GM23338 (cell line): ENCODE measurements at regions not wholly inside any gene's neighbourhood (a gene's known extent, or its start where the extent isn't known, plus 50 kb on each side); places are given as distances from the start of the nearest gene placed in this dataset.

Experiments
- ATAC-seq: fragments of 200-7000 bp; cut with Tn5 transposase; 3 replicates; pipeline ENCODE4 v1.9.1; 2020
- DNase-seq: peaks from one replicate; pipeline ENCODE4 v3.0.0-alpha.2; 2015; ENCODE audit warnings: low spot score
- H2AFZ ChIP-seq: fragments of 200-600 bp; sonication (generic); 2 replicates; pipeline ENCODE4 v1.8.0; 2016; ENCODE audit warnings: antibody characterized with exemption, mild to moderate bottlenecking, moderate library complexity
- H3F3A ChIP-seq: fragments of 200-600 bp; sonication (generic); replicated peaks from 2 replicates; pipeline ENCODE4 v1.8.0; 2017; ENCODE audit warnings: antibody characterized with exemption, mixed run types, low read depth
- H3K27ac ChIP-seq: fragments of 200-600 bp; sonication (generic); 2 replicates; pipeline ENCODE4 v1.6.1; 2016; ENCODE audit warnings: low read depth
- H3K27me3 ChIP-seq: fragments of 200-600 bp; sonication (generic); 2 replicates; pipeline ENCODE4 v1.8.0; 2016; ENCODE audit warnings: mild to moderate bottlenecking, mixed run types, moderate library complexity; ENCODE audit not compliant: insufficient read depth
- H3K36me3 ChIP-seq: fragments of 200-600 bp; sonication (generic); 2 replicates; pipeline ENCODE4 v1.8.0; 2016; ENCODE audit warnings: mild to moderate bottlenecking; ENCODE audit not compliant: insufficient read depth
- H3K4me1 ChIP-seq: fragments of 200-600 bp; sonication (generic); 2 replicates; pipeline ENCODE4 v1.8.0; 2016; ENCODE audit warnings: mild to moderate bottlenecking, moderate library complexity; ENCODE audit not compliant: insufficient read depth
- H3K4me2 ChIP-seq: fragments of 200-600 bp; sonication (generic); 2 replicates; pipeline ENCODE4 v1.7.1; 2017; ENCODE audit warnings: mixed run types
- H3K4me3 ChIP-seq: fragments of 200-600 bp; sonication (generic); 2 replicates; pipeline ENCODE4 v1.6.1; 2016; ENCODE audit warnings: mixed run types
- H3K79me2 ChIP-seq: fragments of 200-600 bp; sonication (generic); replicated peaks from 2 replicates; pipeline ENCODE4 v1.8.0; 2017; ENCODE audit warnings: mild to moderate bottlenecking; ENCODE audit not compliant: insufficient read depth
- H3K9me2 ChIP-seq: fragments of 200-600 bp; sonication (generic); 2 replicates; pipeline ENCODE4 v1.8.0; 2017; ENCODE audit not compliant: insufficient read depth
- H4K20me1 ChIP-seq: fragments of 200-600 bp; sonication (generic); replicated peaks from 2 replicates; pipeline ENCODE4 v1.8.0; 2017; ENCODE audit warnings: mild to moderate bottlenecking; ENCODE audit not compliant: insufficient read depth
- H3K27ac Mint-ChIP-seq: 2 replicates; pipeline ENCODE4 v1.8.0; 2020; ENCODE audit warnings: inconsistent platforms, mild to moderate bottlenecking, moderate library complexity, mixed read lengths
- H3K27me3 Mint-ChIP-seq: 3 replicates; pipeline ENCODE4 v1.8.0; 2022; ENCODE audit warnings: low read depth, mild to moderate bottlenecking, moderate library complexity, mixed read lengths, inconsistent platforms; ENCODE audit not compliant: insufficient read depth, poor library complexity
- H3K36me3 Mint-ChIP-seq: 3 replicates; pipeline ENCODE4 v1.8.0; 2021; ENCODE audit warnings: low read depth, mild to moderate bottlenecking, inconsistent platforms, moderate library complexity, mixed read lengths
- H3K4me1 Mint-ChIP-seq: 3 replicates; pipeline ENCODE4 v1.8.0; 2020; ENCODE audit warnings: mild to moderate bottlenecking, inconsistent platforms, mixed read lengths
- H3K4me3 Mint-ChIP-seq: 3 replicates; pipeline ENCODE4 v1.8.0; 2021; ENCODE audit warnings: moderate library complexity, mild to moderate bottlenecking, inconsistent platforms, mixed read lengths
- H3K9me3 Mint-ChIP-seq: 3 replicates; pipeline ENCODE4 v1.8.0; 2020; ENCODE audit warnings: moderate library complexity, mild to moderate bottlenecking, inconsistent platforms, mixed read lengths
- ETS1 ChIP-seq: IDR thresholded peaks from 2 replicates; pipeline ENCODE4 v1.6.1; 2016; ENCODE audit warnings: antibody characterized with exemption
- EZH2 ChIP-seq: fragments of 200-600 bp; sonication (generic); IDR thresholded peaks from one replicate; pipeline ENCODE4 v1.8.0; 2017; ENCODE audit warnings: antibody characterized with exemption, mild to moderate bottlenecking, low read depth; ENCODE audit not compliant: unreplicated experiment
- EZH2phosphoT487 ChIP-seq: fragments of 200-600 bp; sonication (generic); IDR thresholded peaks from one replicate; pipeline ENCODE4 v1.8.1; 2018; ENCODE audit warnings: antibody characterized with exemption; ENCODE audit not compliant: unreplicated experiment
- JUNB ChIP-seq: IDR thresholded peaks from one replicate; pipeline ENCODE4 v1.6.1; 2016; ENCODE audit warnings: antibody characterized with exemption; ENCODE audit not compliant: unreplicated experiment
- NANOG ChIP-seq: IDR thresholded peaks from 2 replicates; pipeline ENCODE4 v1.6.1; 2016; ENCODE audit warnings: antibody characterized with exemption, borderline replicate concordance
- POLR2AphosphoS5 ChIP-seq: IDR thresholded peaks from 2 replicates; pipeline ENCODE4 v1.6.1; 2016; ENCODE audit warnings: antibody characterized with exemption, low read depth
- STAT1 ChIP-seq: IDR thresholded peaks from one replicate; pipeline ENCODE4 v1.6.1; 2016; ENCODE audit warnings: antibody characterized with exemption; ENCODE audit not compliant: unreplicated experiment
- ZNF114 ChIP-seq: fragments of 250-450 bp; sonication (Bioruptor Pico); IDR thresholded peaks from 2 replicates; pipeline ENCODE4 v1.5.0; 2020; ENCODE audit warnings: mild to moderate bottlenecking, moderate library complexity
- ZNF331 ChIP-seq: fragments of 250-450 bp; sonication (Bioruptor Pico); IDR thresholded peaks from 2 replicates; pipeline ENCODE4 v1.5.0; 2020; ENCODE audit warnings: low read depth, mild to moderate bottlenecking, moderate library complexity
- TF ChIP-seq, protein P1 (sequence below), 2 experiments: fragments of 200-600 bp in 1 of 2; sonication (generic) in 1 of 2; conservative IDR thresholded peaks; 2 replicates each; pipeline versions ENCODE4 v1.5.1 to v1.6.1; 2016 to 2017; ENCODE audit warnings: antibody characterized with exemption in 2 of 2, low read depth in 2 of 2, mild to moderate bottlenecking in 2 of 2, moderate library complexity in 1 of 2
- TF ChIP-seq, protein P2 (sequence below): IDR thresholded peaks from one replicate; pipeline ENCODE4 v1.6.1; 2018; ENCODE audit warnings: antibody characterized with exemption; ENCODE audit not compliant: unreplicated experiment
- TF ChIP-seq, protein P3 (sequence below): fragments of 250-450 bp; sonication (Bioruptor Pico); IDR thresholded peaks from 2 replicates; pipeline ENCODE4 v1.5.0; 2020; ENCODE audit warnings: mild to moderate bottlenecking, moderate library complexity

DNA sequence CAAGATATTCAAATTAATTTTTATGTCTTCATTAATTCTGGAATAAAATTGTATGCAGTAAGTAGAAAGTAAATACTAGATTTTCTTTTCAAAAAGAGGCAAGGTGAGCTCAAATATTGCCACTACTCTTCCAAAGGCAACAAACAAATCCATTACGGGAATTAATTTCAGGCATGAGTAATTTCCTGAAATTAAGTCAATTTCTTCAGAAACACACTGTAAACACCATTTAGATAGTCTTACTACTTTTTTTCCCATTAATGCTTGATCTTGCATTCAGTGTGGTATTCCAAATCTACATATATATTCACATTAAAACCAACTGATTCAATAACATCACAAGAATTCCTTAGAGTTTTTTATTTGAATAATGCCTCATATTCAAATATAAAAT lies 1274.0 kb upstream of the CRIM1 start (continued):
- TF ChIP-seq, protein P1, sequence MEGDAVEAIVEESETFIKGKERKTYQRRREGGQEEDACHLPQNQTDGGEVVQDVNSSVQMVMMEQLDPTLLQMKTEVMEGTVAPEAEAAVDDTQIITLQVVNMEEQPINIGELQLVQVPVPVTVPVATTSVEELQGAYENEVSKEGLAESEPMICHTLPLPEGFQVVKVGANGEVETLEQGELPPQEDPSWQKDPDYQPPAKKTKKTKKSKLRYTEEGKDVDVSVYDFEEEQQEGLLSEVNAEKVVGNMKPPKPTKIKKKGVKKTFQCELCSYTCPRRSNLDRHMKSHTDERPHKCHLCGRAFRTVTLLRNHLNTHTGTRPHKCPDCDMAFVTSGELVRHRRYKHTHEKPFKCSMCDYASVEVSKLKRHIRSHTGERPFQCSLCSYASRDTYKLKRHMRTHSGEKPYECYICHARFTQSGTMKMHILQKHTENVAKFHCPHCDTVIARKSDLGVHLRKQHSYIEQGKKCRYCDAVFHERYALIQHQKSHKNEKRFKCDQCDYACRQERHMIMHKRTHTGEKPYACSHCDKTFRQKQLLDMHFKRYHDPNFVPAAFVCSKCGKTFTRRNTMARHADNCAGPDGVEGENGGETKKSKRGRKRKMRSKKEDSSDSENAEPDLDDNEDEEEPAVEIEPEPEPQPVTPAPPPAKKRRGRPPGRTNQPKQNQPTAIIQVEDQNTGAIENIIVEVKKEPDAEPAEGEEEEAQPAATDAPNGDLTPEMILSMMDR (conservative IDR thresholded peaks at IDR 0.05; ENCODE audit: low read depth in 2 of 2), result no peak

- no peaks in the 10 kb centered on the region for H3K4me1 ChIP-seq
- no peaks in the 10 kb centered on the region for H3K36me3 ChIP-seq
- Mint-ChIP-seq H3K36me3 (no peaks in the 10 kb centered on the region), H3K4me3 (no peak overlapping the region), H3K9me3 (no peaks in the 10 kb centered on the region), H3K27ac (no peak overlapping the region), H3K4me1 (no peaks in the 10 kb centered on the region), H3K27me3 (no peaks in the 10 kb centered on the region)
- ATAC-seq, result no peak
- TF ChIP-seq EZH2phosphoT487 (no peak), ZNF114 (no peak), JUNB (no peak), STAT1 (no peak), POLR2AphosphoS5 (no peak), ETS1 (no peak), ZNF331 (CRISPR knock-in tag) (no peak), NANOG (no peak), EZH2 (no peak)
- TF ChIP-seq, protein P2, sequence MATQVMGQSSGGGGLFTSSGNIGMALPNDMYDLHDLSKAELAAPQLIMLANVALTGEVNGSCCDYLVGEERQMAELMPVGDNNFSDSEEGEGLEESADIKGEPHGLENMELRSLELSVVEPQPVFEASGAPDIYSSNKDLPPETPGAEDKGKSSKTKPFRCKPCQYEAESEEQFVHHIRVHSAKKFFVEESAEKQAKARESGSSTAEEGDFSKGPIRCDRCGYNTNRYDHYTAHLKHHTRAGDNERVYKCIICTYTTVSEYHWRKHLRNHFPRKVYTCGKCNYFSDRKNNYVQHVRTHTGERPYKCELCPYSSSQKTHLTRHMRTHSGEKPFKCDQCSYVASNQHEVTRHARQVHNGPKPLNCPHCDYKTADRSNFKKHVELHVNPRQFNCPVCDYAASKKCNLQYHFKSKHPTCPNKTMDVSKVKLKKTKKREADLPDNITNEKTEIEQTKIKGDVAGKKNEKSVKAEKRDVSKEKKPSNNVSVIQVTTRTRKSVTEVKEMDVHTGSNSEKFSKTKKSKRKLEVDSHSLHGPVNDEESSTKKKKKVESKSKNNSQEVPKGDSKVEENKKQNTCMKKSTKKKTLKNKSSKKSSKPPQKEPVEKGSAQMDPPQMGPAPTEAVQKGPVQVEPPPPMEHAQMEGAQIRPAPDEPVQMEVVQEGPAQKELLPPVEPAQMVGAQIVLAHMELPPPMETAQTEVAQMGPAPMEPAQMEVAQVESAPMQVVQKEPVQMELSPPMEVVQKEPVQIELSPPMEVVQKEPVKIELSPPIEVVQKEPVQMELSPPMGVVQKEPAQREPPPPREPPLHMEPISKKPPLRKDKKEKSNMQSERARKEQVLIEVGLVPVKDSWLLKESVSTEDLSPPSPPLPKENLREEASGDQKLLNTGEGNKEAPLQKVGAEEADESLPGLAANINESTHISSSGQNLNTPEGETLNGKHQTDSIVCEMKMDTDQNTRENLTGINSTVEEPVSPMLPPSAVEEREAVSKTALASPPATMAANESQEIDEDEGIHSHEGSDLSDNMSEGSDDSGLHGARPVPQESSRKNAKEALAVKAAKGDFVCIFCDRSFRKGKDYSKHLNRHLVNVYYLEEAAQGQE, result no peak
- TF ChIP-seq, protein P3, sequence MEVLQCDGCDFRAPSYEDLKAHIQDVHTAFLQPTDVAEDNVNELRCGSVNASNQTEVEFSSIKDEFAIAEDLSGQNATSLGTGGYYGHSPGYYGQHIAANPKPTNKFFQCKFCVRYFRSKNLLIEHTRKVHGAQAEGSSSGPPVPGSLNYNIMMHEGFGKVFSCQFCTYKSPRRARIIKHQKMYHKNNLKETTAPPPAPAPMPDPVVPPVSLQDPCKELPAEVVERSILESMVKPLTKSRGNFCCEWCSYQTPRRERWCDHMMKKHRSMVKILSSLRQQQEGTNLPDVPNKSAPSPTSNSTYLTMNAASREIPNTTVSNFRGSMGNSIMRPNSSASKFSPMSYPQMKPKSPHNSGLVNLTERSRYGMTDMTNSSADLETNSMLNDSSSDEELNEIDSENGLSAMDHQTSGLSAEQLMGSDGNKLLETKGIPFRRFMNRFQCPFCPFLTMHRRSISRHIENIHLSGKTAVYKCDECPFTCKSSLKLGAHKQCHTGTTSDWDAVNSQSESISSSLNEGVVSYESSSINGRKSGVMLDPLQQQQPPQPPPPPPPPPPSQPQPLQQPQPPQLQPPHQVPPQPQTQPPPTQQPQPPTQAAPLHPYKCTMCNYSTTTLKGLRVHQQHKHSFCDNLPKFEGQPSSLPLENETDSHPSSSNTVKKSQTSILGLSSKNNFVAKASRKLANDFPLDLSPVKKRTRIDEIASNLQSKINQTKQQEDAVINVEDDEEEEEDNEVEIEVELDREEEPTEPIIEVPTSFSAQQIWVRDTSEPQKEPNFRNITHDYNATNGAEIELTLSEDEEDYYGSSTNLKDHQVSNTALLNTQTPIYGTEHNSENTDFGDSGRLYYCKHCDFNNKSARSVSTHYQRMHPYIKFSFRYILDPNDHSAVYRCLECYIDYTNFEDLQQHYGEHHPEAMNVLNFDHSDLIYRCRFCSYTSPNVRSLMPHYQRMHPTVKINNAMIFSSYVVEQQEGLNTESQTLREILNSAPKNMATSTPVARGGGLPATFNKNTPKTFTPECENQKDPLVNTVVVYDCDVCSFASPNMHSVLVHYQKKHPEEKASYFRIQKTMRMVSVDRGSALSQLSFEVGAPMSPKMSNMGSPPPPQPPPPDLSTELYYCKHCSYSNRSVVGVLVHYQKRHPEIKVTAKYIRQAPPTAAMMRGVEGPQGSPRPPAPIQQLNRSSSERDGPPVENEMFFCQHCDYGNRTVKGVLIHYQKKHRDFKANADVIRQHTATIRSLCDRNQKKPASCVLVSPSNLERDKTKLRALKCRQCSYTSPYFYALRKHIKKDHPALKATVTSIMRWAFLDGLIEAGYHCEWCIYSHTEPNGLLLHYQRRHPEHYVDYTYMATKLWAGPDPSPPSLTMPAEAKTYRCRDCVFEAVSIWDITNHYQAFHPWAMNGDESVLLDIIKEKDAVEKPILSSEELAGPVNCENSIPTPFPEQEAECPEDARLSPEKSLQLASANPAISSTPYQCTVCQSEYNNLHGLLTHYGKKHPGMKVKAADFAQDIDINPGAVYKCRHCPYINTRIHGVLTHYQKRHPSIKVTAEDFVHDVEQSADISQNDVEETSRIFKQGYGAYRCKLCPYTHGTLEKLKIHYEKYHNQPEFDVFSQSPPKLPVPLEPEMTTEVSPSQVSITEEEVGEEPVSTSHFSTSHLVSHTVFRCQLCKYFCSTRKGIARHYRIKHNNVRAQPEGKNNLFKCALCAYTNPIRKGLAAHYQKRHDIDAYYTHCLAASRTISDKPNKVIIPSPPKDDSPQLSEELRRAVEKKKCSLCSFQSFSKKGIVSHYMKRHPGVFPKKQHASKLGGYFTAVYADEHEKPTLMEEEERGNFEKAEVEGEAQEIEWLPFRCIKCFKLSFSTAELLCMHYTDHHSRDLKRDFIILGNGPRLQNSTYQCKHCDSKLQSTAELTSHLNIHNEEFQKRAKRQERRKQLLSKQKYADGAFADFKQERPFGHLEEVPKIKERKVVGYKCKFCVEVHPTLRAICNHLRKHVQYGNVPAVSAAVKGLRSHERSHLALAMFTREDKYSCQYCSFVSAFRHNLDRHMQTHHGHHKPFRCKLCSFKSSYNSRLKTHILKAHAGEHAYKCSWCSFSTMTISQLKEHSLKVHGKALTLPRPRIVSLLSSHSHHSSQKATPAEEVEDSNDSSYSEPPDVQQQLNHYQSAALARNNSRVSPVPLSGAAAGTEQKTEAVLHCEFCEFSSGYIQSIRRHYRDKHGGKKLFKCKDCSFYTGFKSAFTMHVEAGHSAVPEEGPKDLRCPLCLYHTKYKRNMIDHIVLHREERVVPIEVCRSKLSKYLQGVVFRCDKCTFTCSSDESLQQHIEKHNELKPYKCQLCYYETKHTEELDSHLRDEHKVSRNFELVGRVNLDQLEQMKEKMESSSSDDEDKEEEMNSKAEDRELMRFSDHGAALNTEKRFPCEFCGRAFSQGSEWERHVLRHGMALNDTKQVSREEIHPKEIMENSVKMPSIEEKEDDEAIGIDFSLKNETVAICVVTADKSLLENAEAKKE (CRISPR knock-in tag), result no peak
- H3K27me3 ChIP-seq, result no peaks in the 10 kb centered on the region
- no peak overlapping the region for H3K4me2 ChIP-seq
- H3K27ac ChIP-seq, result no peak overlapping the region
- no peaks in the 10 kb centered on the region for H3K9me2 ChIP-seq
- no peaks in the 10 kb centered on the region for H3K79me2 ChIP-seq
- no peak for DNase-seq
- no peak overlapping the region for H2AFZ ChIP-seq
- H3K4me3 ChIP-seq, result no peak overlapping the region
- H4K20me1 ChIP-seq, result no peaks in the 10 kb centered on the region
- no peaks in the 10 kb centered on the region for H3F3A ChIP-seq
Measured at GRCh38 chr2:35081001-35081621, 1274.5 kb upstream of the CRIM1 start.
